Testis (tissue), 2 donors: ENCODE measurements at regions not wholly inside any gene's neighbourhood (a gene's known extent, or its start where the extent isn't known, plus 50 kb on each side); places are given as distances from the start of the nearest gene placed in this dataset.

Experiments
- CTCF ChIP-seq, 3 experiments: fragments of 450-650 bp in 2 of 3; fragments of 200-600 bp in 1 of 3; sonication (generic) in 1 of 3; IDR thresholded peaks; one replicate each; pipeline ENCODE4 v1.5.1; 2016 to 2019; ENCODE audit warnings: antibody characterized with exemption in 3 of 3, mild to moderate bottlenecking in 2 of 3, moderate library complexity in 1 of 3
- POLR2A ChIP-seq: fragments of 450-650 bp; IDR thresholded peaks from one replicate; pipeline ENCODE4 v1.6.1; 2017; ENCODE audit warnings: antibody characterized with exemption, mild to moderate bottlenecking, moderate library complexity

GRCh38 chr7:89661876-89662275 is 492.4 kb upstream of the STEAP1 start:
- no peak for TF ChIP-seq CTCF (IDR thresholded peaks at IDR 0.05)
- no peak for TF ChIP-seq POLR2A
